GM21529 (cell line): ENCODE measurements at regions not wholly inside any gene's neighbourhood (a gene's known extent, or its start where the extent isn't known, plus 50 kb on each side); places are given as distances from the start of the nearest gene placed in this dataset.
"Not testable (repeated sequence)": the region's sequence is repeated elsewhere in the genome, so short reads cannot be mapped to it uniquely, and the experiment has no call there.

Experiments
- ATAC-seq: cut with Tn5 transposase; IDR thresholded peaks from one replicate; pipeline ENCODE4 v1.9.1; 2021; ENCODE audit not compliant: unreplicated experiment

DNA sequence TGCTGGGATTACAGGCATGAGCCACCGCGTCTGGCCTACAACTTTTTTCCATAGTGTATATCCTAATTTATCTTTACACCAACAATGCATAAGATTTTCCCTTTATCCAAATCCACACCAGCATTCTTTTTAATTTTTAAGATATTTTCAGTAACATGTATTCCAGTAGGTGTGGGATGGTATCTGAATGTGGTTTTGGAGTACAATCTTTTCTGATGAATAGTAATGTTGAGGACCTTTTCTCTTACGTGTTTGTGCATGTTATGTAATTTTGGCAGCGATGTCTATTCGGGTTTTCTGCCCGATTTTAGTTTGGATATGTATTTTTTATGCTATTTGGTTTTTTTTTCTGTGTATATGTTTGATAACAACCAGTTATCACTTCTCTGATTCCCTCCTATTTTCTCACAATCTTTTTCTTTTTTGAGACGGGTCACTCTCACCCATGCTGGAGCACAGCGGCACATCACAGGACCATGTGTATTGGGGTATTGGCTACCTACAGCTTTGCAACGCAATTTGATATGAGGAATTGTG lies 114.6 kb upstream of the GRK3 start:
- no peak for ATAC-seq

DNA sequence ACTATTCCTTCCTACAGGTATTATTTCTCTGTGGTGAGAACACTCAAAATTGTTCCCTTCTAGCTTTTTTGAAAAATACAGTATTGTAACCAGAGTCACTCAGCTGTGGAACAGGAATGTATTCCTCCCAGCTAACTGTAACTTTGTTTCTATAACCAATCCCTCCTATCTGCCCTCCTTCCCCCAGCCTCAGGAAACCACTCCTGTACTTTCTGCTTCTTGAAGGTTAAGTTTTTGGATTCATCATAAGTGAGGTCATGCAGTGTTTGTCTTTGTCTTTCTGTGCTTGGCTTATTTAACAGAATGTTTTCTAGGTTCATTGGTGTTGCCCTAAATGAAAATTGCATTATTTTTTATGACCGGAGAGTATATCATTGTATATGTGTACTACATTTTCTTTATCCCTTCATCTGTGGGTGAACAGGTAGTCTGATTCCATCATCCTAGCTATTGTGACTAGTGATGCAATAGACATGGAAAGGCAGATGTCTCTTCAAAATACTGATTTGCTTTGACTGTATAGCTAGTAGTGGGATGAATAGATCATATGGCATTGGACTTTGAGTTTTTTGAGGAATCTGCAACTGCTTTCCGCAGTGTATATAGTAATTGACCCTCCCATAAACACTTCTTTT lies 112.9 kb upstream of the GRK3 start:
- ATAC-seq, result no peak

DNA sequence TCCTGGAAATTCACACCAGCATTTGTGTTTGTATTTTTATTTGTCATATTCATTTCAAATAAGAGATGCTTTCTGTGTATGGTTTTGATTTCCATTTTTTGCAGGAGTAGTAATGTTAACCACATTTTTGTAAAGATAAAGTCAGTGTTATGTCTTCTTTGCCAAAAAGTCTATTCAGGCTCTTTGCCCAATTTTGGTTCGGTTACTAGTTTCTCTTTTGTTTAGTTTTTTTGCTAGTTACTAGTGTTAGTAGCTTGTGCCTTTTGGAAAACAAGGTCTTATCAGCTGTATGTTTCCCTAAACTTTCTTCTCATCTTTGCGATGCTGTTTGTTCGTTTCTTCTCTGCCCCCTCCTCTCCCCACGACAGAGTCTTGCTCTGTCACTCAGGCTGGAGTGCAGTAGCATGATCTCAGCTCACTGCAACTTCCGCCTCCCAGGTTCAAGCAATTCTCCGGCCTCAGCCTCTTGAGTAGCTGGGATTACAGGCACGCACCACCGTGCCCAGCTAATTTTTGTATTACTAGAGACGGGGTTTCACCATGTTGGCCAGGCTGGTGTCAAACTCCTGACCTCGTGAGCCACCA lies 112.3 kb upstream of the GRK3 start:
- no peak for ATAC-seq

DNA sequence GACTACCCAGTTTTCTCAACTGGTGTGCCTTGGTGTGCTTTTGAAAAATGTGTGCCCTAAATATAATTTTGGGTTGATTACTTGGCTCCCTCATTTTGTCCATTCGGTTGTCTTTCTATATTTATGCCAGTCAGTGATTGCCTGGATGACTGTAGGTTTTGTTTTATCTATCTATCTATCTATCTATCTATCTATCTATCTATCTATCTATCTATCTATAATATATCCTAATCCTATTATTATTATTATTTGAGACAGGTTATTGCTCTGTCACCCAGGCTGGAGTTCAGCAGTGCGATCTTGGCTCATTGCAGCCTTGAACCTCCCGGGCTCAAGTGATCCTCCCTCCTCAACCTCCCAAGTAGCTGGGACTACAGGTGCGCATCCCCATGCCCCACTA lies 111.4 kb upstream of the GRK3 start:
- ATAC-seq, result no peak

DNA sequence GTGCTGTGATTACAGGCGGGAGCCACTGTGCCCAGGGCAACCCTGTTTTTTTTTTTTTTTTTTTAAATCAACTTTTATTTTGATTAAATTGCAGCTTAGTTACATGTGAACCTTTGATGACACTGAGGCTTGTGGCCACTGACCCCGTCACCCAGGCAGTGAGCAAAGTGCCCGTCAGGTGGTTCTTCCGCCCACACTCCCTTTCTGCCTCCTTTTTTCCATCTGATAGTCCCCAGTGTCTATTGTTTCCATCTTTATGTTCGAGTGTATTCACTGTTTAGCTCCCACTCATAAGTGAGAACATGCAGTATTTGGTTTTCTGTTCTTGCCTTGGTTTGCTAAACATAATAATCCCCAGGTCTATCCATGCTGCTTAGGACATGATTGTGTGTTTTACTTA lies 110.9 kb upstream of the GRK3 start:
- ATAC-seq, result no peak

DNA sequence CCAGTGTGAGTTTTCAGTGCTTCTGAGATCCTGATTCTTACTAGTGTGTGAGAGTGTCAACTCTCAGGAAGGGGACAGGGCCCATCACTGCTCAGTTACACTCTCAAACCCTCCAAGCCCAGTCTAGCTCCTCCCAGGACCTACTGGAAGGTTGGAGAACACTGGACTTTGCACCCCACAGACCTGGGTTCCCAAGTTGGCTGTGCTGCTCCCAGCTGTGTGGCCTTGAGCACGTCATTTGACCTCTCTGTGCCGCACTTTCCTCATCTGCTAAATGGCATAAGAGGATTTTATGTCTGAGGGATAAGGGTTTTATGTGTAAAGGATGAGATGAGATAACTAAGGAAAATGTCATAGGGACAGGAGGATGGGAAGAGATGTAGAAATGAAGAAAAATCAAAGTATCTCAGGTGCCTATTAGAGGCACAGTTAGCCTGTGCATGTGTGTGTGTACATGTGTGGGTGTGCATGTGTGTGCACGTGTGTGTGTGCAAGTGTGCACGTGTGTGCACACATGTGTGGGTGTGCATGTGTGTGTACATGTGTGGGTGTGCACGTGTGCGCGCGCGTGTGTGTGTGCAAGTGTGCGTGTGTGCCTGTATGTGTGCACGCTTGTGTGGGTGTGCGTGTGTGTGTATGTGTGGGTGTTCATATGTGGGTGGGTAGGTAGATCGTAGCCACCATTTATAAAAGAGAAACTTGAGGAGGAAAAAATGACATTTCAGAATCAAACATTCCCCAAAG lies 108.0 kb upstream of the GRK3 start:
- ATAC-seq, result not testable (repeated sequence)

DNA sequence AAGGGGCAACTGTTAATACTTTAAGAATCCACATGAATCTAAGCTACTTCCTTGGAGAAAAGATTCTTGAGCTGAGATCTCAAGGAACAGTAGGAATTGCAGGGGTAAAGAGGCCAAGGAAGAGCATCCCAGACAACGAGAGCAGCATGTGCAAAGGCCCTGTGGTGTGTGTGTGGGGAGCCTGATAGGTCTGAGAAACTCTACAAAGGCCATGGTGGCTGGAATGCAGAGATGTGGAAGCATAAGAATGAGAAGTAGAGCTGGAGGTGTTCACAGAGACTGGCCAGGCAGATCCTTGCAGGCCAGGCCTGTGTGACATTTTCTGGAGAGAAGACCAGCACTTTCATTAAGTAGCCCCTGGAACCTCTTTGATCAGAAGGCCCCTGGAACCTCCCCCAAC lies 105.8 kb upstream of the GRK3 start:
- ATAC-seq, result not testable (repeated sequence)

DNA sequence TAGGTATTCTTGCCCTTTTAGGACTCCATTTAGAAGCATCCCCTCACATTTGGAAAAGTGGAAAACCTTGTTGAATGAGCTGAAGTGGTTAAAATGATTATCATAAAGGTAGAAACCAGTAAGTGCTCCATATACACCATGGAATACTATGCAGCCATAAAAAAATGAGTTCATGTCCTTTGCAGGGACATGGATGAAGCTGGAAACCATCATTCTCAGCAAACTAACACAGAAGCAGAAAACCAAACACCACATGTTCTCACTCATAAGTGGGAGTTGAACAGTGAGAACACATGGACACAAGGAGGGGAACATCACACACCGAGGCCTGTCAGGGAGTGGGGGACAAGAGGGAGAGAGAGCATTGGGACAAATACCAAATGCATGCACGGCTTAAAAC lies 103.8 kb upstream of the GRK3 start:
- not testable (repeated sequence) for ATAC-seq

DNA sequence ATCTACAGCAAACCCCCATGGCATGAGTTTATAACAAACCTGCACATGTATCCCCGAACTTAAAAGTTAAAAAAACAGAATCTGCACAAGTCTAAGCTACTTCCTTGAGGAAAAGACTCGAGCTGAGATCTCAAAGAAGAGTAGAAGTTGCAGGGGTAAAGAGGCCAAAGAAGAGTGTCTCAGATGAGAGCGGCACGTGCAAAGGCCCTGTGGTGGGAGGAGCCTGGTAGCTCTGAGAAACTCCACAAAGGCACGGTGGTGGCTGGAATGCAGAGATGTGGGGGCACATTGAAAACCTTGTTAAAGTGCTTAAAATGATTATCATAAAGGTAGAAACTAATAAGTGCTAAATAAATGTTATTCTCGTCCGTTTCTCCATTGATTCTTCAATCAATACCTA lies 103.2 kb upstream of the GRK3 start:
- ATAC-seq, result no peak

DNA sequence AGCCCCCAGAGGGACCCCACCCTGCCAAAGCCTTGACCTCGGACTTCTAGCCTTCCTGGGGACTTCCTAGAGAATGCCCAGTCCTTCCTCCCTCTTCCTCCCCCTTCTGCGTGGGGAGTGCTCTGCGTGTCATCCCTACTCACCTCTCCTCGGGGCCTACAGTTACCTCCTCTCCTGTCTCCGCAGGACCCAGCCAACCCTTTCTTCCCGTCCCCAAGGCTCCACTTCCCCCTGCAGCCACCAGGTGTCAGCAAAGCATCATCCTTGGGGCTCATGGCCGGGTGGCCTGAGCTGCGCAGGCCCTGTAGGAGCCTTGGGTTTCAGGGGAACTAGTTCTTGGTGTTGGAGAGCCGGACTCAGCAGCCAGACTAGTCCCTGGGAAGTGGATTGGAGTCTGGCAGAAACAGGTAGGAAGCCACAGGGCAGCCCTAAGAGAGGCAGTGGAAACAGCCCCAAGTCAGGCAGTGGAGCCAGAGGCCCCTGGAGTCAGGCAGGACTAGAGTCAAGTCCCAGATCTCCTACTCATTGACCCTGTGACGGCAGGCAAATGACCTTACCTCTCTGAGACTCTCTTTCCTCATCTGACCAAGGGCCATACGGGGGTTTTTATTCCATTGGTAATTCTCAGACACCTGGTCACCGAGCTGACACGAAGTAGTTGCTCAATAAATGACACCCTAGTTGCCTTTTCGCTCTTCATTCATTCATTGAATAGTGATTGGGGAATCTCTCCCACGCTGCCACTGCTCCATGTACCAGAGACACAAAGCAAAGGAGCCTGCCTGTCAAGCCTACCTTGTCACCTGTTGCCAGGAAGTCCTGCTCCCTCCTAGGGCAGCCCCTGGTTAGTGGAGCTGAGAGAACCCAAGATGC lies 101.8 kb upstream of the GRK3 start:
- peak; percentile 75 for ATAC-seq

DNA sequence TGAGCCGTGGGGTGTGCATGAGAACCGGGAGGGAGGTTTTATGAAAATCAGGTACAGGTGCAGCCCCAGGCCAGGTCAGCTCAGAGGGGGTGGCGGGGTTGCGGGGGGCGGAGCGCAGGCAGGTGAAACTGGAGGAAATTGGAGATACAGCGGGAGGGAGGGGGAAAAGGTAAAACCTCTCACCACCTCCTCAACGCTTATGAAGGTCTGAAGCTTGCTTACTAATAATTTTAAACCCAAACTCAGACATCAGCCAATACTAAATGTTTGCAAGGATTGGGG lies 101.2 kb upstream of the GRK3 start:
- ATAC-seq, result not testable (repeated sequence)

DNA sequence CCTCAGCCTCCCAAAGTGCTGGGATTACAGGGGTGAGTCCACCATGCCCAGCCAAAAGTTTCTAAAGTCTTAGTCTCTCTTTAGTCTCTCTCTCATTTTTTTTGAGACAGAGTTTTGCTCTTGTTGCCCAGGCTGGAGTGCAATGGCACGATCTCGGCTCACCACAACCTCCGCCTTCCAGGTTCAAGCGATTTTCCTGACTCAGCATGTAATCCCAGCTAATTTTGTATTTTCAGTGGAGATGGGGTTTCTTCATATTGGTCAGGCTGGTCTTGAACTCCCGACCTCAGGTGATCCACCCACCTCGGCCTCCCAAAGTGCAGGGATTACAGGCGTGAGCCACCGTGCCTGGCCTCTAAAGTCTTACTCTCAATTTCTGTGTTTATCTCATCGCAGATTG lies 100.1 kb upstream of the GRK3 start:
- not testable (repeated sequence) for ATAC-seq

DNA sequence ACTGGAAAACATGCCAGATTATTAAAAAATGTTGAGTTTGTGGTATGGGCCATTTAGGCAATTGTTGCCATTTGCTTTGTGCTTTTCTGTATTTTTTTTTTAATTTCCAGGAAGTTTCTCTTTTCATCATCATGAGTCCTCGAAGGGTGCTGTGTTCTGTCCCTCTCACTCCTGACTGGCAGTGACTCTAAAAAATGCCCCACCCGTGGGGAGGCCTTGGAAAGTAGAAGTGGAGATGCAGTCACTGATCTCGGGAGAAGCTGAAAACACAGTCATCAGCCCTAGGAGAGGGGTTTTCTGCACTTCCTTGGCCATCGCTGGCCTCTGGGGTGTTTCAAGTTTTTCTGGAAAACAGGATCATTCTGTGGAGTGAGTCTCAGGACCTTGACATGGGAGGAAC lies 98.5 kb upstream of the GRK3 start:
- no peak for ATAC-seq

DNA sequence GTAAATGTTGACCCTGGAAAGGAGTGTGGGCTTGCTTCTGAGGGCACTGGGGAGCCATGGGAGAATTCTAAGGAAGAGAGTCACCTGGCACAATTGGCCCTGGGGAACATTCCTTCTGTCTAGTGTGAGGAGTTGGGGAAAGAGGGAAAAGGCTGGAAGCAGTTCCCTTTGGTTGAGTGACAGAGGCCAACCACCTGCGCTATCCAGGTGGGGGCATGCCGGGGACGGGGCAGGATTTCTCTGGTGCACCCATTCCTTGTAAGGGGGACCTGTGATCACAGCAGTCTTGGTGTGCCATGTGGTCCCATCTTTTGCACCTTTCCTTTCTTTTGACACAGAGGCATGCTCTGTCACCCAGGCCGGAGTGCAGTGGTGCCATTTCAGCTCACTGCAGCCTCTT lies 92.1 kb upstream of the GRK3 start:
- no peak for ATAC-seq

DNA sequence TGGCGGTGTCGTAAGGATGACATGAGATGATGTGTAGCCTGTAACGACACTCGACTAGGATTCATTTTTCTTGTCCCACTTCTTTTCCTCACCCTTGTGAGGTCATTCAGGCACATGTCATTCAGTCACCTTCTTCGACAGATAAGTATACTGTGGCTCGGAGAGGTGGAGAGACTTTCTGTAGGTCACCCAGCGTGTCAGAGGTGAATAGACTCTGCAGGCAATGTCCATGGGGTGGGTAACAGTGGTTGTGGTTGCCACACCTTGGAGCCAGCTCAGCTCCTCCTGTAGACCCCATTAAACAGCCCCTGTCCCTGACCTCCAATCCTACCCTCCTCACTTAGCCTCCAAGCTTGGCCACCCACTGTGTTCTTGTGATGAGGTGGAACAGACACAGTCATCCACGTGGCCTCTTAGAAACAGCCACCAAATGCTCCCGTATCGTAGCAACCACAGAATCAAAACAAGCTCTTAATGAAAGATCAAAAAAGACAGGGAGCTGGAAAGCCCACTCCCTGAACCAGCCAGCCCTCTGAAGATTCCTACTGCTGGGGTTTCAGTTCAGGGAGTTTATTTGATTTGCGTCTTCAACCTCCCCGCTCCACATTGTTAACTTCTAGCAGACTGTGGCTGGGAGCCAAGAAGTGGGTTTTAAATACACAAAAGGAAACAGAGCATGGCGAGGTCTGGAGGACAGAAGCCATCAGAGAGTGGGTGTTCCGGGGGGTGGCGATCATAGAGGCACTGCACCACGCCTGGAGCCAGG lies 89.0 kb upstream of the GRK3 start:
- no peak for ATAC-seq

DNA sequence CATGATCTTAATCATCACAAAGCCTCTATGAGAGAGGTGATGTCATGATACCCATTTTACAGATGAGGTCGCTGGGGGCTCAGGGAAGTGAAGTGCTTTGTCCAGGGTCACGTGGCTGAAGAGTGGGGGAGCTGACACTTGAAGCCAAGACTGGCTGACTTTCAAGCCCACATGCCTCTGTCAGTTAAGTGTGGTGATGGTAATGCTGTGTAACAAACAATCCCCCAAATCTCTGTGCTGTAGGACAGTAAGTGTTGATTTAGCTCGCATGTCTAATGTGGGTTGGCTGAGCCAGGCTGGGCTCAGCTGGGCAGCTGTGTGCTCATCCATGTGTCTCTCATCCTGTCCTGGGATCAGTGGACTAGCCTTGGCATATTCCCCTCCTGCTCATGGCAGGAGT lies 87.1 kb upstream of the GRK3 start:
- ATAC-seq, result no peak

DNA sequence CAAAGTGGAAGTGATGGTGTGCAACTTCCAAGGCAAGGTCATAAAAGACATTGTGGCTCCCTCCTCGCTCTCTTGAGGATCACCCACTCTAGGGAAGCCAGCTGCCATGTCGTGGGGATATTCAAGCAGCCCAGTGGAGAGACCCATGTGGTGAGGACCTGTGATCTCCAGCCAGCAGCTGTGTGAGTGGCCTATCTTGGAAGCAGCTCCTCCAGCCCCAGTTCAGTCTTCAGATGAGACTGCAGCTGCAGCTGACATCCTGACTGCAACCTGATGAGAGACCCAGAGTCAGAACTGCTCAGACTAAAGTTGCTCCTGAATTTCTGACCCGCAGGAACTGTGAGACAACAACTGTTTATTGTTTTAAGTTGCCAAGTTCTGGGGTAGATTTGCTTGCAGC lies 86.4 kb upstream of the GRK3 start:
- ATAC-seq, result no peak

DNA sequence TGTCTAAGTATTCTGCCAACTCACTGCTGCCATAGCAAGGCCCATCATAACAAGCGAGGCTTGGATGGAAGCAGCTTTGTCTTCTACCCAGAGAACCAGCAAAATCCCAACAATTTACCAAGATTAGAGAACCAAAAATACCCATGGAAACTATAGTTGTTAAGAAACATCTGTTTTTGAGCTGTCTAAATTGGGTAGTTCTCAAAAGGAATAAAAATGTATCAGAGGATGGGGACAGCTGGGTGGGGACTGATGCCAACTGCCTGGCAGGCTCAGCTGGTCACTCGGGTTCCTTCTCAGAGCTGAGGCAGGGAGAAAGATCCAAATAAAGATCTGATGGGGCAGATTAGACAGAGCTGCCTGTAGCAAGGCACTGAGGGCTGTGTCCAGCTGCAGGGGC lies 85.9 kb upstream of the GRK3 start:
- ATAC-seq, result no peak

DNA sequence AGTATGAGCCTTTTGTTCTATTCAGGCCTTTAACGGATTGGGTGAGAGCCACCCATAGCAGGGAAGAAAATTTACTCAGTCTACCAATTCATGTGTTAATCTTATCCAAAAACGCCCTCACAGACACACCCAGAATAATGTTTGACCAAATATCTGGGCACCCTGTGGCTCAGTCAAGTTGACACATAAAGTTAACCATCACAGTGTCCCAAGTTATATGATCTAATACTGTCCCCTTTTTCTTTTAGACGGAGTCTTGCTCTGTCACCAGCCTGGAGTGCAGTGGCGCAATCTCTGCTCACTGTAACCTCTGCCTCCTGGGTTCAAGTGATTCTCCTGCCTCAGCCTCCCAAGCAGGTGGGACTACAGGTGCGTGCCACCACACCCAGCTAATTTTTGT lies 83.6 kb upstream of the GRK3 start:
- ATAC-seq, result not testable (repeated sequence)

DNA sequence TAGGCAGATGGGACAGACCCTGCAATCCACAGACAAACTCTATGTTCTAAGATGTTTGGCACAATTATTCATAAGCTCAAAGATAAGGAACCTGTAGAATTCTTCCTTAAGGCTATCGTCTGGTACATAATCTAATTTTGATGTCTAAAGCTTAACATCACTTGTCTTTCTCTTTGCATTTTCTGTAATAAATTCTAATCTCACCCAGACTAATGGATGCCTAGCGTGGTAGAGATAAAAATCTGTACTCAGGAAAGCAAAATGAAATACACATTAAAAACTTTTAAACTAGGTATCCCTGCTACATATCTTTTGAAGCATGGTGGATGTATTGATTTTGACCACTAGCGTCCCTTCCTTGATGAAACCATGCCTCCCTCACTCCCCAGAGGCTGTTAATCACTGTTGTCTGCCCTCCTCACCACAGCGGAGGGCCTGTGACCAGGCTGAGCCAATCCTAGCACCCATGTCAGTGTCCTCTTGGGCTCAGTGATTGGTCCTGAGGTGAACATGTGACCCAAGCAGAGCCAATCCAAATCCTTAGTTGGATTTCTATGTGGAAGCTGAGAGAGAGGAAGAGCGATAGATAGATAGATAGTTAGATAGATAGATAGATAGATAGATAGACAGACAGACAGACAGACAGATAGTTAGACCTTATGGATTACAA lies 82.2 kb upstream of the GRK3 start:
- ATAC-seq, result no peak
